ENCODE measurements at regions not wholly inside any gene's neighbourhood (a gene's known extent, or its start where the extent isn't known, plus 50 kb on each side); places are given as distances from the start of the nearest gene placed in this dataset.

DNA sequence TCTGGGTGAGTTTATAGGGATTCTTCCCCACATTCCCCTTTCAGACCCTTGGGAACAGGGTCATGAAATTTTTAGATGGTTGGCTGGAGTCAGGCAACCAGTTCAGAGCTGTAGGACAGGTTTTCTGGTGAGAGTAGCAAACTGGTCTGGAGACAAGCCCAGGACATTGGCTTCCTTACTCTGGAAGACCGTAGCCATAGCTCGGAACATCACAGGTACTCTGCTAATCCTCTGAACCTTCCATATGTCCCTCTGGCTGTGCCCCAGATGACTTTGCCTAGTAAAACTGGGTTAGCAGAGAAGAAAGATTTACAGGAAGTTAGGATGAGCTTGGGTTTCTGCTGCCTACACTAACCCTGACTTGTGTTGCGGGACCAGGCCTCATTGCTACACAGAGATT is 104.5 kb upstream of the MKLN1 start:
- no peak for DNase-seq (ENCODE audit: low spot score)
- TF ChIP-seq, protein P1, sequence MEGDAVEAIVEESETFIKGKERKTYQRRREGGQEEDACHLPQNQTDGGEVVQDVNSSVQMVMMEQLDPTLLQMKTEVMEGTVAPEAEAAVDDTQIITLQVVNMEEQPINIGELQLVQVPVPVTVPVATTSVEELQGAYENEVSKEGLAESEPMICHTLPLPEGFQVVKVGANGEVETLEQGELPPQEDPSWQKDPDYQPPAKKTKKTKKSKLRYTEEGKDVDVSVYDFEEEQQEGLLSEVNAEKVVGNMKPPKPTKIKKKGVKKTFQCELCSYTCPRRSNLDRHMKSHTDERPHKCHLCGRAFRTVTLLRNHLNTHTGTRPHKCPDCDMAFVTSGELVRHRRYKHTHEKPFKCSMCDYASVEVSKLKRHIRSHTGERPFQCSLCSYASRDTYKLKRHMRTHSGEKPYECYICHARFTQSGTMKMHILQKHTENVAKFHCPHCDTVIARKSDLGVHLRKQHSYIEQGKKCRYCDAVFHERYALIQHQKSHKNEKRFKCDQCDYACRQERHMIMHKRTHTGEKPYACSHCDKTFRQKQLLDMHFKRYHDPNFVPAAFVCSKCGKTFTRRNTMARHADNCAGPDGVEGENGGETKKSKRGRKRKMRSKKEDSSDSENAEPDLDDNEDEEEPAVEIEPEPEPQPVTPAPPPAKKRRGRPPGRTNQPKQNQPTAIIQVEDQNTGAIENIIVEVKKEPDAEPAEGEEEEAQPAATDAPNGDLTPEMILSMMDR (IDR thresholded peaks at IDR 0.05): no peak
- no peak for ATAC-seq (ENCODE audit: low FRiP score)

DNA sequence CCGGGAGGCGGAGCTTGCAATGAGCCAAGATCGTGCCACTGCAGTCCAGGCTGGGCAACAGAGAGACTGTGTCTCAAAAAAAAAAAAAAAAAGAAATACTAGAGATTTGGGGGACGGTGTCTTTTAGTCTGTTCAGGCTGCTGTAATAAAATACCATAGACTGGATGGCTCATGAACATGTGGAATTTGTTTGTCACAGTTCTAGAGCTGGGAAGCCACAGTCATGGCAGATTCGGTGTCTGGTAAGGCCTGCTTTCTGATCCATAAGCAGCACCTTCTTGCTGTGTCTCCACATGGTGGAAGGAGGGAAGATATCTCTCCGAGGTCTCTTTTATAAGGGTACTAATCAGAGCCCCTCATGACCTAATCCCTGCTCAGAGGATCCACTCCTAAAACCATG is 102.7 kb upstream of the MKLN1 start:
- no peak for ATAC-seq (ENCODE audit: low FRiP score)
- TF ChIP-seq, protein P1 (IDR thresholded peaks at IDR 0.05): no peak
- DNase-seq (ENCODE audit: low spot score): no peak

DNA sequence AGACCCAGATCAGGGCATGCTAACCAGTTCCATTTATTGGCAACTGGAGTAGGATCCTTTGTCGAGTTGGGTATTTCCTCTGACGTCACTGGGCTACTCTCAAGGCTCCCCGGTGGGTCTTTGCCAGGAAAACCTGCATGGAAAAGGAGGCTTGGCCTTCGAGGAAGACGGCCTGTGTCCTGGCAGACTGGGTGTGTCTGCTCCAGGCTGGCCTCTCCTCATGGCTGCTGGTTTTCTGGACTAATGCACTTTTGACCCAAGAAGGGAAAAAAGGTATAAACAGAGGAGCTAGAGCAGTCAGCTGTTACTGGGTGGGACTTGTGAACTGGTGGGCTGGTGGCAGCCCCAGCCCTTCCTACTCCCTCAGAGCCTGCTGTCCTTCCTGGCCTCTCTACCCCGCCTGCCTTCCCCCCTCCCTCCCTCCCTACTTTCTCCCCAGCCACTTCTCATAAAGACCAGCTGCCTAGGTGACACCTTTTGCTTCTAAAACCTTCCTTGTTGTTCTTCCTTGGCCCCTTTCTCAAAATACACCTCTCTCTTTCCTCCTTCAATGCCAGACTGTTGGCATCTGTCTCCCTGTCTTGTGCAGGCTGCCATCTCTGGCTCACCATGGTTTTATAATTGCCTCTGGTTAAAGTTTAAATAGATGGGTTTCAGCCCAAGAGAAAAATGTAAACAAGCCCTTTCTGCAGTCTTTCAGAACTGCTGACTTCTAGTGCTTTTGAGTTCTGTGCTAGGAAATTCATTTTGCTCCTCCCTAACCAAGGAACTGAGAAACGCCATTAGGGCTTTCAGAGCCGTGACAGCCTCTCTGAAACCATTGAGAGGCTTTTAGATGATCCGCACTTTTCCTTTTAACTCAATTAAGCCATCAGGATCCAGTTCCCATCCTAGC is 101.8 kb upstream of the MKLN1 start:
- TF ChIP-seq, protein P1 (IDR thresholded peaks at IDR 0.05): no peak
- DNase-seq (ENCODE audit: low spot score) (no peak), ATAC-seq (ENCODE audit: low FRiP score) (peak; percentile 65)

DNA sequence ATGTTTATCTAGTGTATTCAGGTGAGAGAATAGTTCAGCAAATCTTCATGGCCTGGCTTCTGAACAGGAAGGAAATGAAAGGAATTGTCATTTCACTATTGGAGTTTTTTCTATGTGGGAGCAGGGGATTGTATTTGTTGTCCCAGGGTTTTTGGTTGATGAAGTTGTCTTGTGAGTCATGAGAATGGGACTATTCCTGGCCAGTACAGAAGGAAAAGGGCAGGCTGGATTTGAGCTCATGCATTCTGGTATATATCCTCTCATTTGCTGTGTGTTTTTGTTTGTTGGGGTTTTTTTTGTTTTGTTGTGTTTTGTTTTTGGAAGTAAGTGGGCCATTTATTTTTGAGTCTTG is 101.2 kb upstream of the MKLN1 start:
- TF ChIP-seq, protein P1 (IDR thresholded peaks at IDR 0.05): no peak
- DNase-seq (ENCODE audit: low spot score): no peak

DNA sequence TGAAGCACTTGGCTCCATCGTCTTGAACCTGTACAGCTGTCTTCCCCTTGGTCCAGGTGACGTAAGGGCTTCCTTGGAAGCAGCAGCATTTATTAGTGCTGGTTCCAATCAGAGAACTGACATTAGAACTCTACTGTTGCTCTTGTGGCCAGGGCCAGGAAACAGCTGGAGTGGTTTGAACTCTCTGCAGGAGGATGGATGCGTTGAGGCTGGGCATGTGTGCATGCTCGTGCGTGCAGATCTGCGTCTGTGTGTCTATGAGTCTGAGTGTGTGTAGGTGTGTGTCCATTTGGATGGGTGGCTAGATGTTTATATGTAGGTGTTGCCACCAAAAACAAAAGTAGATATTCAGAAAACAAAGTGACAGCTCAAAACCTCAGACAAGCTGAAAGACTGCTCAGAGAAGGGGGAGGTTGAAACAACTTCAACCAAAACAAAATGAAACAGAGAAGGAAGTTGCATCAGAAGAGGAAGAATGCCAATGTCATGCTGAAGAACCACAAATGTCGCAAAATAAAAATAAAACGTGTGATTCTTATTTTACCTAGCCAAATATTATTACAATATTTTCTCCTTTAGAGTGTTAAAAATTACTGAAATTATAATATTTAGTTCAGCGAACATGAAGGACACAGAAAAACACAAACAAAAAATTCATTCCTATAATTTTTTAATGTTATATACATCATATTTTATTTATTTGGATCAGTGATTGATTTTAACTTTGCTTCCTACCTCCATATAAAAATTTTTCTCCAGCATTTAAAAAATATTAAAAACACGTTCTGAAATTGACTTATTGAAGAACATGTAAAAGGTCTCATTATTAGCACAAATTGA is 96.1 kb upstream of the MKLN1 start:
- ATAC-seq (ENCODE audit: low FRiP score) (no peak), DNase-seq (ENCODE audit: low spot score) (no peak)
- TF ChIP-seq, protein P1 (IDR thresholded peaks at IDR 0.05): no peak

More for the DNA sequence above, 101.2 kb upstream of the MKLN1 start:
- no peak for ATAC-seq (ENCODE audit: low FRiP score)

DNA sequence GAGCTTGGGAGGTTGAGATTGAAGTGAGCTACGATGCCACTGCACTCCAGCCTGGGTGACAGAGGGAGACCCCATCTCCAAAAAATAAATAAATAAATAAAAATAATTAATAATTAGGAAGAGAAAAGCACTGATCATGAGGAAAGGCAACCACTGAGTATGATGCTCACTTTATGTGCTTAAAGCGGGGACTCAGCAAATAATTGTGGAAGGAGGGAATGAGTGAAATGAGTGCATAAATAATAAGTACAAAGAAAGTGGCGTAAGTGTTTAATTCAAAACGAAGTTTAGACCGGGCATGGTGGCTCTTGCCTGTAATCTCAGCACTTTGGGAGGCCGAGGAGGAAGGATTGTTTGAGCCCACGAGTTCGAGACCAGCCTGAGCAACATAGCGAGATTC is 94.9 kb upstream of the MKLN1 start:
- no peak for ATAC-seq (ENCODE audit: low FRiP score)

More for the DNA sequence above, 94.9 kb upstream of the MKLN1 start:
- DNase-seq (ENCODE audit: low spot score): no peak
- TF ChIP-seq, protein P1 (IDR thresholded peaks at IDR 0.05): no peak

Data from omental fat pad (tissue), 3 donors.